ENCODE measurements at regions not wholly inside any gene's neighbourhood (a gene's known extent, or its start where the extent isn't known, plus 50 kb on each side); places are given as distances from the start of the nearest gene placed in this dataset.

GRCh38 chr4:95956094-95956493 is 116.2 kb downstream of the PDHA2 start:
- TF ChIP-seq CTCF (IDR thresholded peaks at IDR 0.05), result no peak
- TF ChIP-seq TCF7L2 (IDR thresholded peaks at IDR 0.05; ENCODE audit: low read depth, low read length), result no peak
- no peak for TF ChIP-seq REST (IDR thresholded peaks at IDR 0.05; ENCODE audit: insufficient read depth in 1 of 2, low read depth in 2 of 2, low read length in 1 of 2)
- TF ChIP-seq POLR2AphosphoS5 (IDR thresholded peaks at IDR 0.05; ENCODE audit: low read depth, low read length), result no peak
- TF ChIP-seq SIN3A (IDR thresholded peaks at IDR 0.05; ENCODE audit: borderline replicate concordance, insufficient read depth, low read depth, low read length), result no peak

Data from Panc1 (cell line).